ENCODE measurements at regions not wholly inside any gene's neighbourhood (a gene's known extent, or its start where the extent isn't known, plus 50 kb on each side); places are given as distances from the start of the nearest gene placed in this dataset.
"Not testable (repeated sequence)": the region's sequence is repeated elsewhere in the genome, so short reads cannot be mapped to it uniquely, and the experiment has no call there.

DNA sequence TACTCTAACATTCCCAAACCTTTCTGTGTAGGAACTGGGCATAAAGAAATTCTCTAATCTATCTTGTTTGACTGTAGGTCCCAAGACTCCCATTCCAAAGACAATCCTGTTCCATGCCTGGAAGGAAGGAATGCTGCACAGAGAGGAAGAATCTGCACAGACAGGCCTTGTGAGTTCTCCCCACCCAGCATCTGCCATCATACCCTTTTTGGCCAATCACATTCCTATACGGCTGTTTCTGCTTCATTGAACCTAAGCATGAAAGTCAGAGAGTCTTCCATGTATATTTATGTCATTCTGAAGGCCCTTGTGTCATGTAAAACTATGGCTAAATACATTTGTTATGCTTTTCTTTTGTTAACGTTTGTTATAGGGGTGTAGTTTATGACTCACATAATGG lies 667.7 kb upstream of the IGFBP7 start:
- Mint-ChIP-seq H3K4me1 (no peaks in the 10 kb centered on the region), H3K9me3 (peaks cover 8% of the 10 kb centered on the region), H3K27ac (no peak overlapping the region), H3K4me3 (no peak overlapping the region), H3K27me3 (no peaks in the 10 kb centered on the region), H3K36me3 (no peaks in the 10 kb centered on the region)
- ATAC-seq (ENCODE audit: low read depth) (no peak), DNase-seq (ENCODE audit: low spot score in 2 of 2) (no peak)

DNA sequence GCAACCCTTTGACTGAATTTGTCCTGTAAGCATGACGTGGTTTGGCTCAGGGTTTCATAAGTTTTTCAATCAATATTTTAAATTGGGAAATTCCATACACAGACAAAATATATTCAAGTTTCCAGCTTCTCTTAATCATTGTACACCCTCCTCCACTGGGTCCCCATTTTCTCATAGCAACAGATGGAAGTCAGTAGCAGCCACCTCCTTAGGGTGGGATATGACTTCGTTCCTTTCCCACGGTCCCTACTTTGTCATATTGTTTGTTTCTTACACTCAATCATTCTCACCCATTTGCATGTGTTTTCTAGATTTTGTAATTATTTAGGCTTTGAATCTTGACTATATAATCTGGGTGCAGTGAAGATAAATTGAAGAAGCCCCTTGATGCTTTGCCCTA lies 664.5 kb upstream of the IGFBP7 start:
- H3K4me1 Mint-ChIP-seq: no peaks in the 10 kb centered on the region
- no peaks in the 10 kb centered on the region for H3K27me3 Mint-ChIP-seq
- DNase-seq (ENCODE audit: low spot score in 2 of 2) (no peak), ATAC-seq (ENCODE audit: low read depth) (no peak)
- no peaks in the 10 kb centered on the region for H3K36me3 Mint-ChIP-seq
- no peak overlapping the region for H3K27ac Mint-ChIP-seq
- H3K9me3 Mint-ChIP-seq: peaks cover 5% of the 10 kb centered on the region
- H3K4me3 Mint-ChIP-seq: no peak overlapping the region

DNA sequence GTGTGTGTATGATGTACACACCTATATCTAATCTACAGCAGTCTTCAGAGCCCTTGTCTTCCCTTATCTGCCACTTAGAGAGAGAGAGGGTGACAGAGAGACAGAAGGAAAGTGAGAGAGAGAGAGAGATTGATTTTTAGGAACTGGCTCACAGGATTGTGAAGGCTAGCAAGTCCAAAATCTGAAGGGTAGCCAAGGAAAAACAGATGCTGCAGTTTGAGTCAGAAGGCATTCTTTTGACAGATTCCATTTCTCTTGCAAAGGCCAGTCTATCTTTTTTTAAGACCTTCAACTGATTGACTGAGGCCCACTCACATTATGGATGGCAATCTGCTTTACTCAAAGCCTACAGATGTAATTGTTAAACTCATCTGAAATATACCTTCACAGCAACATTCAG lies 664.0 kb upstream of the IGFBP7 start:
- no peaks in the 10 kb centered on the region for H3K27me3 Mint-ChIP-seq
- H3K4me3 Mint-ChIP-seq: no peak overlapping the region
- H3K36me3 Mint-ChIP-seq: no peaks in the 10 kb centered on the region
- no peaks in the 10 kb centered on the region for H3K4me1 Mint-ChIP-seq
- DNase-seq (ENCODE audit: low spot score in 2 of 2) (no peak), ATAC-seq (ENCODE audit: low read depth) (no peak)
- peaks cover 5% of the 10 kb centered on the region for H3K9me3 Mint-ChIP-seq
- no peak overlapping the region for H3K27ac Mint-ChIP-seq

DNA sequence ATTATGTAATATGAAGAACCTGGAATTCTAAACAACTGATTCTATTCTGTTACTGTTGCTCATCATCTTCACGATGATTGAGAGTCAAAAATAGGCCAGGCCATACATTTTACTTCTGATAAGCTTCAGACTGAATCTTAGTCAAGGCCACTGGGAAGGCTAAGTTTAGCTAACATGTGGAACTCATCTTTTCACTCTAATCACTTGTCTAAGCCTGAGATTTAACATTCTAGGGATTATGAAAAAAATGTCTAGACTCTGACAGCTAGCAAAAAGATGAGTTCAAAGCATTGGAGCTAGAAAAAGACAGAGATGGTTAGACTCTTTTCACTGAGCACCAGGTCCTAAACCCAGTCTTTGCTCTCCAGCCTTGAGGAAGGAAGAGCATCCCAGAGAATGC lies 656.2 kb upstream of the IGFBP7 start:
- DNase-seq (ENCODE audit: low spot score in 2 of 2) (no peak), ATAC-seq (ENCODE audit: low read depth) (no peak)
- no peaks in the 10 kb centered on the region for H3K36me3 Mint-ChIP-seq
- no peaks in the 10 kb centered on the region for H3K4me1 Mint-ChIP-seq
- H3K4me3 Mint-ChIP-seq: no peak overlapping the region
- no peaks in the 10 kb centered on the region for H3K27me3 Mint-ChIP-seq
- H3K27ac Mint-ChIP-seq: no peak overlapping the region
- H3K9me3 Mint-ChIP-seq: peaks cover 9% of the 10 kb centered on the region

DNA sequence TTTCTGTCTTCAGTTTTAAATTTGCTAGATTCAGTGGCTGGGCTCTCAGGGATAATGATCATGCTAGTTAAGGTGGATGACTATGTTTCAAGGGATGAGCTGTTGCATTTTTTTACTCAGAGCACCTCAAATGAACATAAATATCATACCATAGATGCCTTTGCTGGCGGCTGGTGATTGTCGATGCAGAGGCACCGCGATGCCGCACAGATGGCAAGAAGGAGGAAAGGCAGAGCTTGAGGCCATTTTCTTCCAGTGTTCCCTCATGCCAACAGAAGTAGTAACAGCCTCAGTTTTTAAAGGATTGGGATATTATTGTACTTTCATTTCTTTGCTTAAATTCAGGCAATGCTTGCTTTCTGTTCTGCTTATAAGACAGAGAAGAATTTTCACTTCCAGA lies 654.7 kb upstream of the IGFBP7 start:
- H3K4me1 Mint-ChIP-seq: no peaks in the 10 kb centered on the region

DNA sequence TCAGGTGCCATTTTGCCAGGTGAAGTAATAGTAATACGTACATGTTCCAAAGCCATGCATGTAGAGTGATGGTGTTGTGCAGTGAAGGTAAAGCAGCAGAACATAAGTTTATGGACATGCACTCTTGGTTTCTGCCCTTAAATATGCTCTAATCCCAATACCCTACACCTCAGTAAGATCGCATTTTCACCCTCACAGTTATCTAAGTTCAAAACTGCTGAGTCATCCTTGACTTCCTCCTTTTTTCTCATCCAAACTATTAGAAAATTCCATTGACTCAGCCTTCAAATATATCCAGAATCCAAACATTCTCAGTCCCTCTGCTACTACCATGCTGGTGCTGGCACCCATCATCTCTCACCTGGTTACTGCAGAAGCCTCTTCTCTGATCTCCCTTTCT lies 652.9 kb upstream of the IGFBP7 start:
- peaks cover 4% of the 10 kb centered on the region for H3K9me3 Mint-ChIP-seq
- no peaks in the 10 kb centered on the region for H3K27me3 Mint-ChIP-seq
- no peak for ATAC-seq (ENCODE audit: low read depth)
- H3K27ac Mint-ChIP-seq: no peak overlapping the region
- H3K4me1 Mint-ChIP-seq: no peaks in the 10 kb centered on the region
- H3K4me3 Mint-ChIP-seq: no peak overlapping the region
- DNase-seq (ENCODE audit: low spot score in 2 of 2): no peak
- no peaks in the 10 kb centered on the region for H3K36me3 Mint-ChIP-seq

More for the DNA sequence above, 654.7 kb upstream of the IGFBP7 start:
- H3K27me3 Mint-ChIP-seq: no peaks in the 10 kb centered on the region
- DNase-seq (ENCODE audit: low spot score in 2 of 2) (no peak), ATAC-seq (ENCODE audit: low read depth) (no peak)
- H3K9me3 Mint-ChIP-seq: peaks cover 7% of the 10 kb centered on the region
- no peaks in the 10 kb centered on the region for H3K36me3 Mint-ChIP-seq
- no peak overlapping the region for H3K4me3 Mint-ChIP-seq
- H3K27ac Mint-ChIP-seq: no peak overlapping the region

DNA sequence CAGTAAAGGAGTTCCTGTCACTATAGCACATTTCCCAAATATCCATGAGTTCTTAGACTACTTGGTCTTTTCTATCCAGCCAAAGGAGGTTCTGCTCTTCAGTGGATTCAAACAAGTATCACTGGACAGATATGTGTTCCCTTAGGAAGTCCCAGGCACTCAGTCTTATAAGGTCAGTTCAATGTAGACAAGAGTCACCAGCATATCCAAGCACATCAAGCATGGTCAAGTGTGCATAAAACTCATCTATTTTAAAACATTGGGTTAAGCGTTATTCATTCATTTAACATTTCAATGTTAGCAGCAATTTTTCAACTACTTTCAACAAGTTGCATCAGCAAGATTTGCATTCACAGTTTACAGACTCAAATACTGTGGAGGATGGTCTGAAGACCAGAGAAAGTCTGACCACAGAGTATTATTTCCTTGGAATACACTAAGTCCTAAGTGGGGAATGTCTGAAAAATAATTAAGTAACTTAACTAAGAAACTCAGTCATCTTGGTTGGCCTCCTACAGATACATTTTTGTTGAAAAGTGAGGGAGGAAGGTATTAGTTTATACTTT lies 630.5 kb upstream of the IGFBP7 start:
- Mint-ChIP-seq H3K27me3 (no peaks in the 10 kb centered on the region), H3K27ac (no peak overlapping the region), H3K9me3 (peaks cover 11% of the 10 kb centered on the region), H3K4me1 (no peaks in the 10 kb centered on the region), H3K36me3 (no peaks in the 10 kb centered on the region), H3K4me3 (no peak overlapping the region)
- no peak for DNase-seq (ENCODE audit: low spot score in 2 of 2)
- ATAC-seq (ENCODE audit: low read depth): no peak

DNA sequence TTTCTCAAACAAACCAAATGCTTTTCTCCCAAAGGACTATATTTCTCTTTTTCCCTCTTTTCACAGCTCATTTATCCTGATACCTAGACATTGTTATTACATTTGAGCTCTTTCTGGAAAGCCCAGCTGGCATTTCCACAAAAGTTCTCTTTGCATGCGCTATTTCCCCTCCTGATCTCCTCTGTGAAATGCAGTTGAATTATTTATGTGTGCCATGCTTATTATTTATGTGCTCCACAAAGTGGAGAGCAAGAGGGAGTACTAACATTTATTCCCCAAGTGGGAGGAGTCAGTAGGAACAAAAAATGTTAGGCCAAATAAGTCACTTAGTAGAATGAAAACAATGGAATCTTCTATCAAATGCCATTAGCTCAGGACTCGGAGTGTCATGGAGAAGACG lies 626.6 kb upstream of the IGFBP7 start:
- no peak overlapping the region for H3K27ac Mint-ChIP-seq
- H3K27me3 Mint-ChIP-seq: no peaks in the 10 kb centered on the region
- no peaks in the 10 kb centered on the region for H3K36me3 Mint-ChIP-seq
- no peaks in the 10 kb centered on the region for H3K4me1 Mint-ChIP-seq
- peaks cover 8% of the 10 kb centered on the region for H3K9me3 Mint-ChIP-seq
- no peak overlapping the region for H3K4me3 Mint-ChIP-seq
- ATAC-seq (ENCODE audit: low read depth): no peak
- no peak for DNase-seq (ENCODE audit: low spot score in 2 of 2)

DNA sequence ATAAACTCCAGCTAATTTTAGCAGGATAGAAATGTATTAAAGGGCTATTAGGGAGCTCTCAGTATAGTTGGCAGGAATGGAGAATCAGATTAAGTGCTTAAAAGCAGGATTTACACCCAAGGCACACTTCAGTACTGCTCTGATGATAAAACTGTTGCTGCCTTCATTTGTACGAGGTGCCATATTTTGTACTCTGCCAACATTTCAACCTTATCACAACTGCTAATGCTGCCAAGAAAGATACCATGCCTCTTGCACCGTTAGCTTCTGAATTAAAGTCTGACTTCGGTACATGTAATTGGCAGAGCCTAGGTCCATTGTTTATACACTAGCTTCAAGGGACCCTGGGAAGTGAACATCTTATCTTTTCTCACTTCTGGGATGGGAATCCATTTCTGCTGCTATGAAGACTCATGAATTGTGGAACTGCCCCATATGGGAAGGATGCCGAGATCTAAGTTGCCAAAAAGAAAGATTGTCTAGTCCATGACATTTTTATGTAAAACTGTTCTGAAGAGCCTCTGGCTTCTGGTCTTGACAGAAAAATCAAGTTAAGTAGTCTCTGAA lies 624.0 kb upstream of the IGFBP7 start:
- no peak overlapping the region for H3K27ac Mint-ChIP-seq
- no peak for DNase-seq (ENCODE audit: low spot score in 2 of 2)
- H3K4me3 Mint-ChIP-seq: no peak overlapping the region
- no peaks in the 10 kb centered on the region for H3K27me3 Mint-ChIP-seq
- H3K4me1 Mint-ChIP-seq: no peaks in the 10 kb centered on the region
- no peak for ATAC-seq (ENCODE audit: low read depth)
- H3K36me3 Mint-ChIP-seq: no peaks in the 10 kb centered on the region
- H3K9me3 Mint-ChIP-seq: peaks cover 5% of the 10 kb centered on the region

DNA sequence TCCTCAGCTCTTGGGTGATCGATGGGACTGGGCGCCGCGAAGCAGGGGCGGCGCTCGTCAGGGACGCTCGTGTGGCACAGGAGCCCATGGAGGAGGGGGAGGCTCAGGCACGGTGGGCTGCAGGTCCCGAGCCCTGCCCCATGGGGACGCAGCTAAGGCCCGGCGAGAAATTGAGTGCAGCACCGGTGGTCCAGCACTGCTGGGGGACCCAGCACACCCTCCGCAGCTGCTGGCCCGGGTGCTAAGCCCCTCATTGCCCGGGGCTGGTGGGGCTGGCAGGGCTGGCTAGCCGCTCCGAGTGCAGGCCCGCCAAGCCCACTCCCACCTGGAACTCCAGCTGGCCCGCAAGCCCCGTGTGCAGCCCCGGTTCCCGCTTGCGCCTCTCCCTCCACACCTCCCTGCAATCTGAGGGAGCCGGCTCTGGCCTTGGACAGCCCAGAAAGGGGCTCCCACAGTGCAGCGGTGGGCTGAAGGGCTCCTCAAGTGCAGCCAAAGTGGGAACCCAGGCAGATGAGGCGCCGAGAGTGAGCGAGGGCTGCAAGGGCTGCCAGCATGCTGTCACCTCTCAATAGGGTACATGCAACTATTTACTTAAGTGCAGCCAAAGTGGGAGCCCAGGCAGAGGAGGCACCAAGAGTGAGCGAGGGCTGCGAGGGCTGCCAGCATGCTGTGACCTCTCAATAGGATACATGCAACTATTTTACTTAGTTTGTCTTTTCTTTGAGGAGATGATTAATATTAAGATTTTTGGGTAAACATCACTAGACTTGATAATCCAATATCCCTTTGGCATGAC lies 619.8 kb upstream of the IGFBP7 start:
- not testable (repeated sequence) for H3K27ac Mint-ChIP-seq; H3K4me1 Mint-ChIP-seq; H3K9me3 Mint-ChIP-seq; ATAC-seq (ENCODE audit: low read depth); H3K4me3 Mint-ChIP-seq; DNase-seq (ENCODE audit: low spot score in 2 of 2); H3K36me3 Mint-ChIP-seq; H3K27me3 Mint-ChIP-seq

DNA sequence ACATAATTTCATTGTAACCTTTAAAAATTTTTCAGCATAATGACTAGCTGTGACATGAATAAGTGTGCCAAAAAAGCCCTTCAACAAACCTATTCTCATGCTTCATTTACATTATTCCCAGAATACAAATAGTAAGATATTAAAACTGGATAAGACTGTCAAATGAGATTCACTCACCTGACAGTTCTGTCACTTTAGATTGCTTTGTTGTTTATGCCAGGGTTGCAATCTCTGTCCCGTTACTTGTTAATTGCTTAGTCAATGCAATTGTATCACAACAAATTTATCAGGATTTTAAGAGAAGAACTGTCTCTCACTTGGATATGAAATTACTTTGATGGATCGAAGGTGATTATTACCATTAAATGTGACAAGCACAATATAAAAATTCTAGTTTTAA lies 616.0 kb upstream of the IGFBP7 start:
- no peaks in the 10 kb centered on the region for H3K27me3 Mint-ChIP-seq
- H3K4me1 Mint-ChIP-seq: no peaks in the 10 kb centered on the region
- ATAC-seq (ENCODE audit: low read depth): no peak

DNA sequence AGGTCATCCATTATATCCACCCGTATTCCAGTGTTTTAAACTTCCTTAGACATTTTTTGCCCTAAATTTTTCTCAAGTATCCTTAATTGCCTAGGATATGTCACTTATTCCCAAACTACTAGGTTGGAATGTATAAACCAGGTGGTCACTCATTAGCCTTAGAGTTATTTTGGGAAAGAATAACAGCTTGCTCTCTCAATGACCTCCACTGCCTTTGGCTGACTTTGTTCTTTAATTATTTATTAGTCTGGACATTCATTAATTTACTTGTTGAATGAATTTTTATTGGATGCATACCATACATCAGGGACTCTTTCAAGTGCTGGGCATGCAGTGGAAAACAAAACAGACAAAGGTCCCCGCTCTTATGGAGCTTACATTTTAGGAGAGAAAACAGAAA lies 609.3 kb upstream of the IGFBP7 start:
- DNase-seq (ENCODE audit: low spot score in 2 of 2) (no peak), ATAC-seq (ENCODE audit: low read depth) (no peak)
- Mint-ChIP-seq H3K4me1 (no peaks in the 10 kb centered on the region), H3K4me3 (no peak overlapping the region), H3K9me3 (peaks cover 17% of the 10 kb centered on the region), H3K27ac (no peak overlapping the region), H3K27me3 (no peaks in the 10 kb centered on the region), H3K36me3 (no peaks in the 10 kb centered on the region)

More for the DNA sequence above, 616.0 kb upstream of the IGFBP7 start:
- DNase-seq (ENCODE audit: low spot score in 2 of 2): no peak
- no peaks in the 10 kb centered on the region for H3K36me3 Mint-ChIP-seq
- peaks cover 8% of the 10 kb centered on the region for H3K9me3 Mint-ChIP-seq
- H3K27ac Mint-ChIP-seq: no peak overlapping the region
- H3K4me3 Mint-ChIP-seq: no peak overlapping the region

DNA sequence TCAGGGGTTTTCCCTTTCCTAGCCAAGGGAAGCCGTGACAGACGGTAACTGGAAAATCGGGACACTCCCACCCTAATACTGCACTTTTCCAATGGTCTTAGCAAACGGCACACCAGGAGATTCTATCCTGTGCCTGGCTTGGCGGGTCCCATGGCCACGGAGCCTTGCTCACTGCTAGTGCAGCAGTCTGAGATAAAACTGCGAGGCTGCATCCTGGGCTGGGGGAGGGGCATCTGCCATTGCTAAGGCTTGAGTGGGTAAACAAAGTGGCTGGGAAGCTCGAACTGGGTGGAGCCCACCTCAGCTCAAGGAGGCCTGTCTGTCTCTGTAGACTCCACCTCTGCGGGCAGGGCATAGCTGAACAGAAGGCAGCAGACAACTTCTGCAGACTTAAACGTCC lies 604.1 kb upstream of the IGFBP7 start:
- not testable (repeated sequence) for H3K4me1 Mint-ChIP-seq; H3K27ac Mint-ChIP-seq; H3K9me3 Mint-ChIP-seq; ATAC-seq (ENCODE audit: low read depth); H3K36me3 Mint-ChIP-seq; H3K27me3 Mint-ChIP-seq; DNase-seq (ENCODE audit: low spot score in 2 of 2); H3K4me3 Mint-ChIP-seq

DNA sequence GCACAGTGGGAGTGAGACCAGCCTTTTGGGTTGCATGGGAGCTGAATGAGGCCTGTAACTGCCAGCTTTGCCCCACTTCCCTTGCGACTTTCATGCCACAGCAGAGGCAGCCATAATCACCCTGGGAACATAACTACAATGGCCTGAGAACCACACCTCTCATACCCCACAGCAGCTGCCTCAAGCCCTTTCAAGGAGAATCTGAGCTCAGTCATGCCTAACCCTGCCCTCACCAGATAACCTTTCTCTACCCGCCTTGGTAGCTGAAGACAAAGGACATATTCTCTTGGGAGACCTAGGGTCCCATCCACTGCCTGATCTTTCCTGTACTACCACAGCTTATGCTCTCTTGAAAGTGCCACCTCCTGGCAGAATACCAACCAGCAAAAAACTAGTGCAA lies 599.9 kb upstream of the IGFBP7 start:
- DNase-seq (ENCODE audit: low spot score in 2 of 2) (no peak), ATAC-seq (ENCODE audit: low read depth) (no peak)
- no peaks in the 10 kb centered on the region for H3K27me3 Mint-ChIP-seq
- peaks cover 1% of the 10 kb centered on the region for H3K9me3 Mint-ChIP-seq
- H3K4me1 Mint-ChIP-seq: no peaks in the 10 kb centered on the region
- H3K4me3 Mint-ChIP-seq: no peak overlapping the region
- no peaks in the 10 kb centered on the region for H3K36me3 Mint-ChIP-seq
- H3K27ac Mint-ChIP-seq: no peak overlapping the region

DNA sequence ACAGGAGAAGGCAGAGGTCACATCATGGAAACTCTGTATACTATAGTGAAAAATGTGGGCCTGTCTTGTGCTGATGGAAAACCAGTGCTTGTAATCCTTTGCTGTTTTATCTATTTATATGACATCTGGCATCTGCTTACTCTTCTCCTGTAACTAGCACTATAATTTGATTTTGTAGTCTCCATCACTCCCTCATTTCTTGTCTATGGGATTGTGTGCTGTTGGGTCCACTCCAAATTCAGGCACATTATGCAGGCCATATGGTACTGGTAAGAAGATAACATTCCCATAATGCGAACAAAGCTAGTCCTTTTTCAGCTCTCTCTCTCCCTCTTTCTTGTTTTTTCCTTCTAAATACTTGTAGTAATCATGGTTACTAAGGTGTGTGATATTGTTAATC lies 581.2 kb upstream of the IGFBP7 start:
- Mint-ChIP-seq H3K27me3 (no peaks in the 10 kb centered on the region), H3K9me3 (peaks cover 8% of the 10 kb centered on the region), H3K36me3 (no peaks in the 10 kb centered on the region), H3K4me1 (no peaks in the 10 kb centered on the region), H3K4me3 (no peak overlapping the region), H3K27ac (no peak overlapping the region)
- ATAC-seq (ENCODE audit: low read depth) (no peak), DNase-seq (ENCODE audit: low spot score in 2 of 2) (no peak)

All from memory B cell (primary cell).